SK-N-SH (cell line): ENCODE measurements at regions not wholly inside any gene's neighbourhood (a gene's known extent, or its start where the extent isn't known, plus 50 kb on each side); places are given as distances from the start of the nearest gene placed in this dataset.

Experiments used
- CTCF ChIA-PET: fragments of 300-600, 350-600 bp; formaldehyde crosslinking; extraction: SDS; loops from one replicate; lab custom pipeline; 2021; lab: Yijun Ruan, JAX
- POLR2A ChIA-PET: fragments of 350-600 bp; sonication (Branson Sonifier 250); formaldehyde crosslinking; extraction: SDS; loops from one replicate; lab custom pipeline; 2020; ENCODE audit warnings: antibody characterized with exemption, inconsistent platforms; lab: Yijun Ruan, JAX
- DNase-seq: peaks from one replicate; pipeline ENCODE4 v3.0.0; 2012
- H2AFZ ChIP-seq: fragments of 200-600 bp; sonication (generic); 2 replicates; pipeline ENCODE4 v1.8.1; 2016; ENCODE audit warnings: antibody characterized with exemption, mild to moderate bottlenecking, low read depth
- H3F3A ChIP-seq: fragments of 200-600 bp; sonication (generic); replicated peaks from 2 replicates; pipeline ENCODE3; 2016; ENCODE audit warnings: antibody characterized with exemption, mild to moderate bottlenecking; ENCODE audit not compliant: insufficient read depth
- H3K27ac ChIP-seq, 2 experiments: fragments of 200-500 bp in 1 of 2; fragments of 200-600 bp in 1 of 2; sonication (Bioruptor generic) in 1 of 2; sonication (generic), shearing (Covaris generic) in 1 of 2; 2 replicates each; pipeline versions ENCODE4 v1.5.1 to v1.6.1; 2014 to 2016; ENCODE audit warnings: low read depth in 2 of 2, inconsistent platforms in 1 of 2, low read length in 1 of 2, mild to moderate bottlenecking in 1 of 2, mixed read lengths in 1 of 2
- H3K27me3 ChIP-seq: fragments of 200-600 bp; sonication (generic), shearing (Covaris generic); 2 replicates; pipeline ENCODE4 v1.6.1; 2016; ENCODE audit warnings: mixed run types; ENCODE audit not compliant: insufficient read depth
- H3K36me3 ChIP-seq, 2 experiments: fragments of 200-500 bp in 1 of 2; fragments of 200-600 bp in 1 of 2; sonication (Bioruptor generic) in 1 of 2; sonication (generic) in 1 of 2; replicated peaks in 1 of 2; 2 replicates each; pipeline versions ENCODE3 to v1.5.1; 2014 to 2016; ENCODE audit warnings: low read length in 1 of 2, mild to moderate bottlenecking in 1 of 2; ENCODE audit not compliant: insufficient read depth in 2 of 2, control insufficient read depth in 1 of 2
- H3K4me1 ChIP-seq, 2 experiments: fragments of 200-500 bp in 1 of 2; fragments of 200-600 bp in 1 of 2; sonication (Bioruptor generic) in 1 of 2; sonication (generic), shearing (Covaris generic) in 1 of 2; 2 replicates each; pipeline versions ENCODE4 v1.5.1 to v1.6.1; 2014 to 2016; ENCODE audit warnings: low read depth in 1 of 2, low read length in 1 of 2, mixed run types in 1 of 2; ENCODE audit not compliant: insufficient read depth in 2 of 2, control insufficient read depth in 1 of 2
- H3K4me2 ChIP-seq: fragments of 200-600 bp; sonication (generic), shearing (Covaris generic); 2 replicates; pipeline ENCODE4 v1.6.1; 2017; ENCODE audit warnings: mixed run types
- H3K4me3 ChIP-seq, 2 experiments: fragments of 200-500 bp in 1 of 2; fragments of 200-600 bp in 1 of 2; sonication (Bioruptor generic) in 1 of 2; sonication (generic), shearing (Covaris generic) in 1 of 2; 2 replicates each; pipeline versions ENCODE4 v1.5.1 to v1.8.1; 2014 to 2016; ENCODE audit warnings: low read depth in 2 of 2, inconsistent platforms in 1 of 2, low read length in 1 of 2, mild to moderate bottlenecking in 1 of 2, mixed read lengths in 1 of 2, moderate library complexity in 1 of 2
- H3K79me2 ChIP-seq: fragments of 200-600 bp; sonication (generic); 2 replicates; pipeline ENCODE4 v1.8.1; 2017; ENCODE audit warnings: mild to moderate bottlenecking; ENCODE audit not compliant: insufficient read depth
- H3K9ac ChIP-seq: fragments of 200-600 bp; sonication (generic); 2 replicates; pipeline ENCODE4 v1.6.1; 2017; ENCODE audit warnings: mixed run types
- H3K9me2 ChIP-seq: fragments of 200-600 bp; sonication (generic); 2 replicates; pipeline ENCODE4 v1.6.1; 2017; ENCODE audit warnings: mixed run types
- H3K9me3 ChIP-seq: fragments of 200-600 bp; sonication (generic); 2 replicates; pipeline ENCODE4 v1.6.1; 2017; ENCODE audit warnings: mixed run types, mild to moderate bottlenecking, moderate library complexity
- H4K20me1 ChIP-seq: fragments of 200-600 bp; sonication (generic); 2 replicates; pipeline ENCODE4 v1.6.1; 2017; ENCODE audit warnings: mild to moderate bottlenecking, mixed run types; ENCODE audit not compliant: insufficient read depth
- EZH2phosphoT487 ChIP-seq: fragments of 200-600 bp; sonication (generic); IDR thresholded peaks from 2 replicates; pipeline ENCODE4 v1.6.1; 2017; ENCODE audit warnings: low read depth, mixed run types, mild to moderate bottlenecking, antibody characterized with exemption, moderate library complexity, borderline replicate concordance
- FOSL2 ChIP-seq: IDR thresholded peaks from 2 replicates; pipeline ENCODE4 v1.4.0; 2012; ENCODE audit warnings: low read depth, mild to moderate bottlenecking, moderate library complexity, borderline replicate concordance
- FOXJ3 ChIP-seq: sonication (generic); formaldehyde crosslinking; IDR thresholded peaks from 2 replicates; pipeline ENCODE4 v1.5.1; 2020; ENCODE audit warnings: mild to moderate bottlenecking, missing genetic modification reagents
- GABPA ChIP-seq: IDR thresholded peaks from 2 replicates; pipeline ENCODE4 v1.4.0; 2012; ENCODE audit warnings: low read depth, mild to moderate bottlenecking
- JUND ChIP-seq: IDR thresholded peaks from 2 replicates; pipeline ENCODE4 v1.4.0; 2012
- MXI1 ChIP-seq: IDR thresholded peaks from 2 replicates; pipeline ENCODE4 v1.6.1; 2012; ENCODE audit warnings: mild to moderate bottlenecking, low read depth, low read length, improper control_type of control experiment
- POLR2AphosphoS5 ChIP-seq: IDR thresholded peaks from 2 replicates; pipeline ENCODE4 v1.6.1; 2012; ENCODE audit warnings: low read depth, low read length
- RAD21 ChIP-seq: IDR thresholded peaks from 2 replicates; pipeline ENCODE4 v1.6.1; 2012; ENCODE audit warnings: mild to moderate bottlenecking, low read length
- RCOR1 ChIP-seq: fragments of 150-350 bp; IDR thresholded peaks from 2 replicates; pipeline ENCODE4 v1.6.1; 2017; ENCODE audit warnings: antibody characterized with exemption, low read length
- SIN3A ChIP-seq: IDR thresholded peaks from 2 replicates; pipeline ENCODE4 v1.6.1; 2012; ENCODE audit warnings: low read depth, mild to moderate bottlenecking, low read length, moderate library complexity, borderline replicate concordance
- SMC3 ChIP-seq: IDR thresholded peaks from 2 replicates; pipeline ENCODE4 v1.6.1; 2012; ENCODE audit warnings: low read depth, low read length, improper control_type of control experiment
- TAF1 ChIP-seq: IDR thresholded peaks from 2 replicates; pipeline ENCODE4 v1.6.1; 2012; ENCODE audit warnings: low read depth, mild to moderate bottlenecking, low read length, moderate library complexity, borderline replicate concordance
- TEAD4 ChIP-seq: IDR thresholded peaks from 2 replicates; pipeline ENCODE4 v1.4.0; 2012; ENCODE audit warnings: mild to moderate bottlenecking, borderline replicate concordance; ENCODE audit not compliant: insufficient read depth
- YY1 ChIP-seq: IDR thresholded peaks from 2 replicates; pipeline ENCODE4 v1.4.0; 2012; ENCODE audit warnings: low read depth, mild to moderate bottlenecking
- WGBS: methylation state at CpG from one replicate; pipeline ENCODE4 v1.1.6; 2017; ENCODE audit warnings: low lambda C conversion rate; 5-methylcytosine and 5-hydroxymethylcytosine counted together
- TF ChIP-seq, protein P1 (sequence below): IDR thresholded peaks from 2 replicates; pipeline ENCODE4 v1.4.0; 2012; ENCODE audit warnings: low read depth, borderline replicate concordance

DNA sequence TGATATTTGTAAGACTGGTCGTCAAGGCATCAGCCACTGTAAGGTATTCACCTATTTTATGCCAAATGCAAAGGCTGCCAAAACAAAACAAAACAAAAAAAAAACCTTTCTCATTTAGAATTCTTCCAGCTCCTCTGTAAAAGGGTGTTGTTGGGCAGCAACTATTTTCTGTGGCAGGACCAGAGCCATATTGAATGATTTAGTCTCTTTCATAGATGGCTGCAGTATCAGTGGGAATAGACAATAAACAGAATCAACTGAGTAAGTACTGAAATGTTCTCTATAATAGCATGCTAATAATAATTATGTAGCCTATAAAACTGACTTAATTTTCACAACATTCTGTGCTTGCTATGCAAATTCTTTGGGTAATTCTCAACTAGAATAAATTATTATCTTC, 389.7 kb upstream of the PABPC4L start (continued):
- TF ChIP-seq TAF1 (no peak), YY1 (no peak), SMC3 (no peak), GABPA (no peak), FOSL2 (no peak)

DNA sequence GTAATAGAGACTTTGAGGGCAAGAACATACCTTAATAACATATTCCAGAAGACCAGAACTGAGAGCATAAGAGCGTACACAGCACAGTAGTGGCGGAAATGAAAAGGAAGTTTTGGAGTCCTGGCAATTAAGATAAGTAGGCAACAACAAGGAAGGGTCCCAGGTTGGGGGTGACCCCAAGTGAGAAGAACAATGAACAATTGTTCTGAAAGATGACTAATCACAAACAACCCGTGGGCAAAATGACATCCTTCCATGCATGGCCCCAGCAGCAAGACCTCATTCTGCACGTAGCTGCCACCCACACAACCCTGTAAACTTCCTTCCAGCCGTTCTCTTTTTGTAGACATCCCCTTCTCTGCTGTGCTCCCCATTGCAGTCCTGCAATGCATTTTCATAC, 384.4 kb upstream of the PABPC4L start:
- H3K9me3 ChIP-seq = no peaks in the 10 kb centered on the region
- WGBS = 12% methylated on average over 5 of the region's 5 CpGs
- H3K4me1 ChIP-seq = no peaks in the 10 kb centered on the region
- no peak for DNase-seq
- H3K9me2 ChIP-seq = no peaks in the 10 kb centered on the region
- H3K9ac ChIP-seq = no peak overlapping the region
- ChIA-PET POLR2A (no interaction called here), CTCF (no interaction called here)
- no peaks in the 10 kb centered on the region for H3K27me3 ChIP-seq
- no peak overlapping the region for H3K4me2 ChIP-seq
- TF ChIP-seq FOXJ3 (CRISPR knock-in tag) = no peak
- no peak for TF ChIP-seq TEAD4
- no peak overlapping the region for H3K27ac ChIP-seq
- H2AFZ ChIP-seq = no peak overlapping the region
- H3K4me3 ChIP-seq = no peak overlapping the region
- H3K36me3 ChIP-seq = no peaks in the 10 kb centered on the region
- no peaks in the 10 kb centered on the region for H3K79me2 ChIP-seq
- H4K20me1 ChIP-seq = no peaks in the 10 kb centered on the region
- H3F3A ChIP-seq = no peaks in the 10 kb centered on the region

DNA sequence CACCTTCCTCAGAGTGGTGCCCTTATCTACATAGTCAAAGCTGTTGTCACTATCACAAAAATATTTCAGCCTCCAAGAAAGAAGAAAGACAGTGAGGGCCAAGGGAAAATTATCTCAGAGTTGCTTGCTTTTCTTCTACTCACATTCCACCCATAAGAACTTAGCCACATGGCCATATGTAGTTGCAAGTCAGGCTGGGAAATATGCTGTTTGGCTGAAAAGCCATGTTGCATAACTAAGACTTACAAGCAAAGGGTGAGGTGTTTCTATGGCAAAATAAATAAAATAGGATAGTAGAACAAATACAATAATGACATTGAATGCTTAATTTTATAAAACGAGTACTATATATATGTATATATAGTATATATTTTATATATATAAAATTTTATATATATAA, 365.9 kb upstream of the PABPC4L start:
- Histone ChIP-seq H3K9me2 (no peaks in the 10 kb centered on the region), H3K4me3 (no peak overlapping the region), H4K20me1 (no peaks in the 10 kb centered on the region), H3K79me2 (no peaks in the 10 kb centered on the region), H3K9me3 (no peaks in the 10 kb centered on the region), H3K4me2 (no peak overlapping the region), H2AFZ (no peak overlapping the region), H3K36me3 (no peaks in the 10 kb centered on the region), H3K4me1 (no peaks in the 10 kb centered on the region), H3K27ac (no peak overlapping the region), H3F3A (no peaks in the 10 kb centered on the region), H3K9ac (no peak overlapping the region), H3K27me3 (no peaks in the 10 kb centered on the region)
- no peak for DNase-seq
- 43% methylated on average over 1 of the region's 1 CpG for WGBS
- TF ChIP-seq SIN3A (no peak), POLR2AphosphoS5 (no peak), RAD21 (no peak)
- CTCF ChIA-PET = no interaction called here
- POLR2A ChIA-PET = no interaction called here

DNA sequence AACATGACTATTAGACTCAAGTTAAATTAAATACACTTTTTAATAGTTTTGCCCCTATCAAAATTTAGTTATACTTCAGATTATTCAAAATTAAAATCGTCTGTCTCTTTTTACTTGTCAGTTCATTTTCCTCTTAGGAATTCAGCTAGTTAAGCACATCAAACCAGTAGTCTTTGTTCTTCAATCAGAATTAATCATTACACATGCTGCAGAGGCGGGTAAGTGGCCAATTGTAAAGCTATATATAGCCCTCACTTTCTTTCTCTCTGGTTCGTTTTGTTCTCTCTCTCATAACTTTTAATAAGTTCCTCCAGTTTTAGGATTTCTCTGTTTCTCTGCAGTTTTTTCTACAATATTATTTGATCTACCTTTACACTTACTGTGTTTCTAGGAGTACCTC, 359.1 kb upstream of the PABPC4L start:
- H3K9me3 ChIP-seq = no peaks in the 10 kb centered on the region
- H3K4me3 ChIP-seq = no peak overlapping the region
- no peaks in the 10 kb centered on the region for H4K20me1 ChIP-seq
- CTCF ChIA-PET = no interaction called here
- no peaks in the 10 kb centered on the region; a peak in 1 of 4 replicates for H3K4me1 ChIP-seq
- WGBS = 7% methylated on average over 3 of the region's 3 CpGs
- TF ChIP-seq EZH2phosphoT487 = no peak
- no peak for TF ChIP-seq JUND
- no peak for TF ChIP-seq SMC3
- no peak for TF ChIP-seq MXI1
- TF ChIP-seq, protein P1, sequence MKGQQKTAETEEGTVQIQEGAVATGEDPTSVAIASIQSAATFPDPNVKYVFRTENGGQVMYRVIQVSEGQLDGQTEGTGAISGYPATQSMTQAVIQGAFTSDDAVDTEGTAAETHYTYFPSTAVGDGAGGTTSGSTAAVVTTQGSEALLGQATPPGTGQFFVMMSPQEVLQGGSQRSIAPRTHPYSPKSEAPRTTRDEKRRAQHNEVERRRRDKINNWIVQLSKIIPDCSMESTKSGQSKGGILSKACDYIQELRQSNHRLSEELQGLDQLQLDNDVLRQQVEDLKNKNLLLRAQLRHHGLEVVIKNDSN = no peak
- TF ChIP-seq TAF1 = no peak
- TF ChIP-seq GABPA = no peak
- TF ChIP-seq RCOR1 = no peak
- H3K79me2 ChIP-seq = no peaks in the 10 kb centered on the region
- H3F3A ChIP-seq = no peaks in the 10 kb centered on the region
- H2AFZ ChIP-seq = no peak overlapping the region
- no peaks in the 10 kb centered on the region; the same call in 1 of the 2 replicates for H3K9me2 ChIP-seq
- no peak overlapping the region for H3K27ac ChIP-seq
- no peak overlapping the region for H3K4me2 ChIP-seq
- POLR2A ChIA-PET = no interaction called here
- H3K27me3 ChIP-seq = no peaks in the 10 kb centered on the region
- H3K36me3 ChIP-seq = no peaks in the 10 kb centered on the region
- DNase-seq = no peak
- H3K9ac ChIP-seq = no peak overlapping the region
